RWPE2 (cell line): ENCODE measurements at regions not wholly inside any gene's neighbourhood (a gene's known extent, or its start where the extent isn't known, plus 50 kb on each side); places are given as distances from the start of the nearest gene placed in this dataset.

Source experiments
- ATAC-seq: fragments of 200-7000 bp; cut with Tn5 transposase; 3 replicates; pipeline ENCODE4 v1.9.1; 2021; ENCODE audit warnings: low read depth
- DNase-seq: peaks from one replicate; pipeline ENCODE4 v3.0.0-alpha.2; 2020; ENCODE audit warnings: low spot score
- H3K27ac ChIP-seq: fragments of 450-650 bp; 2 replicates; pipeline ENCODE4 v1.5.1; 2017; ENCODE audit warnings: mild to moderate bottlenecking; ENCODE audit not compliant: poor library complexity, severe bottlenecking
- H3K27me3 ChIP-seq: fragments of 250-450 bp; sonication (Bioruptor Pico); 2 replicates; pipeline ENCODE4 v1.5.1; 2021; ENCODE audit warnings: mild to moderate bottlenecking, moderate library complexity; ENCODE audit not compliant: insufficient read depth, poor library complexity, severe bottlenecking
- H3K36me3 ChIP-seq: fragments of 250-450 bp; sonication (Bioruptor Pico); 2 replicates; pipeline ENCODE4 v1.5.1; 2020; ENCODE audit warnings: low read depth, mild to moderate bottlenecking, moderate library complexity
- H3K4me1 ChIP-seq: fragments of 250-450 bp; sonication (Bioruptor Pico); 2 replicates; pipeline ENCODE4 v1.5.1; 2021; ENCODE audit warnings: mild to moderate bottlenecking, moderate library complexity; ENCODE audit not compliant: insufficient read depth, poor library complexity, severe bottlenecking
- H3K4me3 ChIP-seq: fragments of 250-450 bp; sonication (Bioruptor Pico); 2 replicates; pipeline ENCODE4 v1.5.1; 2021; ENCODE audit warnings: mild to moderate bottlenecking, moderate library complexity; ENCODE audit not compliant: severe bottlenecking
- H3K9me3 ChIP-seq: fragments of 250-450 bp; sonication (Bioruptor Pico); 2 replicates; pipeline ENCODE4 v1.5.1; 2021; ENCODE audit warnings: mild to moderate bottlenecking, moderate library complexity; ENCODE audit not compliant: severe bottlenecking
- CTCF ChIP-seq: fragments of 450-650 bp; IDR thresholded peaks from one replicate; pipeline ENCODE4 v1.5.1; 2017; ENCODE audit warnings: mild to moderate bottlenecking, moderate library complexity; ENCODE audit not compliant: poor library complexity, severe bottlenecking

- Histone ChIP-seq H3K36me3 (no peaks in the 10 kb centered on the region), H3K27me3 (peaks cover 4% of the 10 kb centered on the region), H3K9me3 (no peaks in the 10 kb centered on the region), H3K27ac (no peak overlapping the region), H3K4me3 (no peak overlapping the region), H3K4me1 (no peaks in the 10 kb centered on the region)
- no peak for ATAC-seq
- TF ChIP-seq CTCF, result no peak
- no peak for DNase-seq
These were observed 262.4 kb upstream of the CDH8 start for GRCh38 chr16:62298600-62298999.

- Histone ChIP-seq H3K36me3 (no peaks in the 10 kb centered on the region), H3K27me3 (peaks cover 4% of the 10 kb centered on the region), H3K4me3 (no peak overlapping the region), H3K9me3 (no peaks in the 10 kb centered on the region), H3K27ac (no peak overlapping the region), H3K4me1 (no peaks in the 10 kb centered on the region)
- no peak for ATAC-seq
- TF ChIP-seq CTCF, result no peak
- no peak for DNase-seq
These were observed 258.2 kb upstream of the CDH8 start for GRCh38 chr16:62294213-62294972.

DNA sequence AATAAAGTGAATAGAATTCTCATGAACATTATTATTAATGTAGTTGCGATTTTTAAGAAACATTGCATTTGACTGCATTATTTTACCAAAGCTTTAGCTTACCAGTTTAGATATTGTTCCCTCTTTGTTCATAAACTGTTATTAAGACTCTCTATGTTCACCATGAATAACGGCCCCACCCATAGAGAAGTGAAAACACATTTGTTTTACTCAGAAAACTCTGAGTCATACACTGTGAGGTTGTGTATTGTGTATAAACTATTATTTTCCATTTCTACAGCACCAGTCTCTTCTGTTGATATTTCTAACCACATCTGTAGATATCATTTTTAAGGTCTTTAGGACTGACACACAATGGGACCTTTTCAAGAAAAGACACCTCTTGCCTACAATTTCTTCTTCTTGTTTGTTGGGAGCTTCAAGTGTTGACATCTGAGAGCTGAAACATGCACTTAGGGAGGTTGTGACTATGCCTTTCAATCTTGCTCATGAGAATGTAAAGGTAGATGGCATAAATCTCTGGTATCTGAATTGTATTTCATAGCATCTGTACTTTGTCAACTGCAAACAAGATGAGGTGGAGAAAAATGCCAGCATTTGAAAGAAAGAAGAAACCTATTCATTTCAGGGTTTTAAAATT, 252.9 kb upstream of the CDH8 start:
- no peak for TF ChIP-seq CTCF
- no peak for DNase-seq
- peaks cover 5% of the 10 kb centered on the region for H3K27me3 ChIP-seq
- no peak overlapping the region for H3K27ac ChIP-seq
- ATAC-seq, result no peak
- no peaks in the 10 kb centered on the region for H3K4me1 ChIP-seq
- no peaks in the 10 kb centered on the region for H3K9me3 ChIP-seq
- no peak overlapping the region for H3K4me3 ChIP-seq
- no peaks in the 10 kb centered on the region for H3K36me3 ChIP-seq

DNA sequence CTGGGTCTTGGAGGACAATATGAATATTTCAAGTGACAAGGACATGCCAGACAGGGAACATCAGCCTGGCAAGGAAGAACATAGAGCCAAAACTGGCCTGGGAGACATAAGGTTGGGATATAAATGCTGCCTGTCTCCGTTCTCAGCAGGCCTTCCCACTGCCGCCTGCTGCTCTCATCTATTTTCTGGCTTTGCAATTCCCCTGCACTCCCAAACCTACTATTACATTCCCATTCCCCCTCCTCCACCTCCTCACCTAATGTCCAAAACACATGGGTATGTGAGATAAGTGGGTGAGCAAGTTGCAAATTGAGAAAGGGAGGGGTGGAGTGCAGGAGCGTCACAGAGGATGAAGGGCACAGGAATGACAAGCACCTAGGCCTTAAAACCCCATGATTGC, 244.3 kb upstream of the CDH8 start:
- no peak for DNase-seq
- ATAC-seq, result no peak
- Histone ChIP-seq H3K27me3 (peaks cover 16% of the 10 kb centered on the region), H3K4me3 (no peak overlapping the region), H3K27ac (no peak overlapping the region), H3K36me3 (no peaks in the 10 kb centered on the region), H3K9me3 (no peaks in the 10 kb centered on the region), H3K4me1 (no peaks in the 10 kb centered on the region)
- no peak for TF ChIP-seq CTCF

GRCh38 chr16:62277942-62278341, 241.7 kb upstream of the CDH8 start:
- H3K36me3 ChIP-seq, result no peaks in the 10 kb centered on the region
- no peaks in the 10 kb centered on the region for H3K9me3 ChIP-seq
- DNase-seq (no peak), ATAC-seq (no peak)
- H3K27ac ChIP-seq, result no peak overlapping the region
- H3K4me1 ChIP-seq, result no peaks in the 10 kb centered on the region
- no peak for TF ChIP-seq CTCF
- no peak overlapping the region for H3K4me3 ChIP-seq
- peaks cover 16% of the 10 kb centered on the region for H3K27me3 ChIP-seq
